K562 (cell line): ENCODE measurements at regions not wholly inside any gene's neighbourhood (a gene's known extent, or its start where the extent isn't known, plus 50 kb on each side); places are given as distances from the start of the nearest gene placed in this dataset.

Experiments
- ATAC-seq: fragments of 200-7000 bp; cut with Tn5 transposase; 3 replicates; pipeline ENCODE4 v1.9.1; 2020; ENCODE audit warnings: moderate library complexity
- BruUV-seq: library from RNA; stranded (reverse); fragments of 400-500 nt; replicated peaks from 2 replicates; lab custom pipeline; 2021; lab: Mats Ljungman, UMichigan
- CTCF ChIA-PET: fragments of 300-600 bp; formaldehyde crosslinking; extraction: SDS; loops from one replicate; lab custom pipeline; 2021; ENCODE audit warnings: low intra/inter-chr PET ratio; lab: Yijun Ruan, JAX
- POLR2A ChIA-PET: fragments of 300-600, 350-650 bp; sonication (Branson Sonifier 250); formaldehyde crosslinking; extraction: SDS; loops from one replicate; lab custom pipeline; 2021; ENCODE audit warnings: antibody characterized with exemption, inconsistent platforms; lab: Yijun Ruan, JAX
- DNase-seq, 4 experiments: peaks; one replicate each; pipeline versions ENCODE4 v3.0.0 to v3.0.0-alpha.2; 2011 to 2018; ENCODE audit warnings: low spot score in 3 of 4, mixed read lengths in 3 of 4; ENCODE audit errors: extremely low read depth in 1 of 4
- FAIRE-seq: peaks from 2 replicates; lab custom pipeline; 2011; peaks lifted over from hg19 to GRCh38; lab: Jason Lieb, UNC
- H2AFZ ChIP-seq: 2 replicates; pipeline ENCODE4 v1.6.0; 2011; ENCODE audit warnings: low read depth, low read length, control low read depth, inconsistent platforms
- H3K27ac ChIP-seq: fragments of 200-600 bp; 3 replicates; pipeline ENCODE4 v1.8.0; 2011; ENCODE audit warnings: low read depth, mild to moderate bottlenecking, control low read depth, inconsistent platforms, low read length, moderate library complexity, mixed read lengths; ENCODE audit errors: extremely low read depth
- H3K27me3 ChIP-seq, 2 experiments: fragments of 300-600 bp in 1 of 2; 2 replicates in 1 of 2; 3 replicates in 1 of 2; pipeline versions ENCODE4 v1.6.0 to v1.8.0; 2011; ENCODE audit warnings: inconsistent platforms in 2 of 2, low read length in 2 of 2, mild to moderate bottlenecking in 1 of 2, mixed read lengths in 1 of 2, moderate library complexity in 1 of 2; ENCODE audit not compliant: control insufficient read depth in 2 of 2, insufficient read depth in 2 of 2
- H3K36me3 ChIP-seq: fragments of 300-600 bp; 3 replicates; pipeline ENCODE4 v1.8.0; 2011; ENCODE audit warnings: mild to moderate bottlenecking, low read length, inconsistent platforms; ENCODE audit not compliant: control insufficient read depth, insufficient read depth
- H3K4me1 ChIP-seq, 2 experiments: fragments of 200-600 bp in 1 of 2; replicated peaks in 1 of 2; 2 replicates in 1 of 2; 3 replicates in 1 of 2; pipeline versions ENCODE4 v1.5.1 to v1.8.0; 2011; ENCODE audit warnings: inconsistent platforms in 2 of 2, low read length in 2 of 2, mild to moderate bottlenecking in 1 of 2, mixed read lengths in 1 of 2, moderate library complexity in 1 of 2; ENCODE audit not compliant: control insufficient read depth in 2 of 2, insufficient read depth in 2 of 2
- H3K4me2 ChIP-seq: 2 replicates; pipeline ENCODE4 v1.6.1; 2011; ENCODE audit warnings: low read length, control low read depth, inconsistent platforms, mixed read lengths; ENCODE audit not compliant: insufficient read depth
- H3K4me3 ChIP-seq: fragments of 200-600 bp; sonication (generic), shearing (Covaris generic); 2 replicates; pipeline ENCODE4 v1.5.1; 2016; ENCODE audit warnings: control low read depth, inconsistent platforms
- H3K79me2 ChIP-seq: fragments of 200-600 bp; 3 replicates; pipeline ENCODE4 v1.8.0; 2011; ENCODE audit warnings: low read length, inconsistent platforms; ENCODE audit not compliant: control insufficient read depth, insufficient read depth
- H3K9ac ChIP-seq, 2 experiments: 2 replicates each; pipeline versions ENCODE4 v1.6.0 to v1.6.1; 2011; ENCODE audit warnings: low read depth in 2 of 2, low read length in 2 of 2, control low read depth in 1 of 2, inconsistent platforms in 1 of 2, mild to moderate bottlenecking in 1 of 2, mixed read lengths in 1 of 2; ENCODE audit not compliant: insufficient read depth in 1 of 2
- H3K9me1 ChIP-seq: one replicate; pipeline ENCODE4 v1.6.0; 2011; ENCODE audit warnings: inconsistent platforms, mild to moderate bottlenecking, low read length, moderate library complexity; ENCODE audit not compliant: control insufficient read depth, insufficient read depth
- H3K9me3 ChIP-seq: replicated peaks from 2 replicates; pipeline ENCODE4 v1.5.1; 2011; ENCODE audit warnings: low read depth, low read length, inconsistent platforms; ENCODE audit not compliant: control insufficient read depth, insufficient read depth
- H4K20me1 ChIP-seq: replicated peaks from 2 replicates; pipeline ENCODE4 v1.6.1; 2011; ENCODE audit warnings: low read length, inconsistent platforms, mixed read lengths; ENCODE audit not compliant: control insufficient read depth, insufficient read depth
- CBX2 ChIP-seq: fragments of 200-600 bp; sonication (generic); IDR thresholded peaks from one replicate; pipeline ENCODE4 v1.6.1; 2012; ENCODE audit warnings: mild to moderate bottlenecking, low read length, inconsistent platforms; ENCODE audit not compliant: insufficient read depth, poor library complexity, severe bottlenecking
- FOSL1 ChIP-seq: fragments of 200-800 bp; sonication (Bioruptor generic); conservative IDR thresholded peaks from 2 replicates; pipeline ENCODE4 v1.6.1; 2016; ENCODE audit warnings: missing genetic modification characterization, missing compliant biosample characterization
- HDAC8 ChIP-seq: fragments of 450-650 bp; IDR thresholded peaks from 2 replicates; pipeline ENCODE4 v1.6.1; 2016; ENCODE audit warnings: mild to moderate bottlenecking, missing genetic modification characterization, moderate library complexity, missing compliant biosample characterization
- HOMEZ ChIP-seq: fragments of 250-450 bp; sonication (Bioruptor Pico); IDR thresholded peaks from 2 replicates; pipeline ENCODE4 v1.4.0; 2020; ENCODE audit warnings: mild to moderate bottlenecking, moderate library complexity
- NFXL1 ChIP-seq: fragments of 450-650 bp; formaldehyde crosslinking; IDR thresholded peaks from 2 replicates; pipeline ENCODE4 v1.4.0; 2021; ENCODE audit warnings: mild to moderate bottlenecking
- NR2C2 ChIP-seq, 2 experiments: fragments of 200-800 bp in 1 of 2; sonication (Bioruptor generic) in 1 of 2; sonication (generic) in 1 of 2; formaldehyde crosslinking in 1 of 2; IDR thresholded peaks; 2 replicates each; pipeline versions ENCODE4 v1.6.1 to v1.8.0; 2016 to 2022; ENCODE audit warnings: mild to moderate bottlenecking in 1 of 2, missing compliant biosample characterization in 1 of 2, missing genetic modification characterization in 1 of 2, missing genetic modification reagents in 1 of 2
- TGIF2 ChIP-seq: sonication (generic); formaldehyde crosslinking; IDR thresholded peaks from 2 replicates; pipeline ENCODE4 v1.8.1; 2022; ENCODE audit warnings: mild to moderate bottlenecking, missing genetic modification reagents, moderate library complexity
- XRCC4 ChIP-seq: IDR thresholded peaks from one replicate; pipeline ENCODE4 v1.6.1; 2011; ENCODE audit not compliant: insufficient read depth, insufficient read length; ENCODE audit errors: extremely low read depth
- ZBTB26 ChIP-seq: fragments of 450-650 bp; formaldehyde crosslinking; IDR thresholded peaks from 2 replicates; pipeline ENCODE4 v1.4.0; 2022; ENCODE audit warnings: missing genetic modification characterization
- ZC3H4 ChIP-seq: sonication (generic); formaldehyde crosslinking; IDR thresholded peaks from 2 replicates; pipeline ENCODE4 v1.9.0; 2021; ENCODE audit warnings: missing genetic modification reagents, borderline replicate concordance
- ZNF140 ChIP-seq: fragments of 250-450 bp; sonication (Bioruptor Pico); IDR thresholded peaks from 2 replicates; pipeline ENCODE4 v1.8.0; 2021; ENCODE audit warnings: moderate library complexity, mild to moderate bottlenecking, inconsistent platforms
- ZNF584 ChIP-seq: fragments of 200-800 bp; sonication (Bioruptor generic); IDR thresholded peaks from 2 replicates; pipeline ENCODE4 v1.6.1; 2016; ENCODE audit warnings: low read depth, mild to moderate bottlenecking, missing genetic modification characterization, missing compliant biosample characterization
- ZNF586 ChIP-seq: fragments of 450-650 bp; formaldehyde crosslinking; conservative IDR thresholded peaks from 2 replicates; pipeline ENCODE4 v1.4.0; 2020; ENCODE audit warnings: mild to moderate bottlenecking, moderate library complexity
- WGBS: fragments of 100-300 bp; shearing (Covaris generic); methylation state at CpG from one replicate; pipeline ENCODE4 v1.1.6; 2016; ENCODE audit warnings: low coverage, mixed read lengths; ENCODE audit not compliant: insufficient coverage; ENCODE audit errors: missing lambda C conversion rate; 5-methylcytosine and 5-hydroxymethylcytosine counted together
- in situ Hi-C: fragments of 300-500 bp; cut with MboI; formaldehyde crosslinking; loops from 4 replicates; pipeline ENCODE4 v1.15.0; 2018; ENCODE audit warnings: inconsistent platforms, mixed read lengths
- intact Hi-C: fragments of 100-400 bp; cut with micrococcal nuclease; formaldehyde crosslinking; loops from 2 replicates; pipeline ENCODE4 v1.14.2; 2022
- TF ChIP-seq, protein P1 (sequence below): fragments of 250-450 bp; sonication (Bioruptor Pico); IDR thresholded peaks from 2 replicates; pipeline ENCODE4 v1.4.0; 2020; ENCODE audit warnings: mild to moderate bottlenecking, moderate library complexity
- TF ChIP-seq, protein P2 (sequence below): fragments of 450-650 bp; IDR thresholded peaks from 2 replicates; pipeline ENCODE4 v1.6.1; 2014; ENCODE audit warnings: low read depth, mild to moderate bottlenecking, moderate library complexity, borderline replicate concordance

DNA sequence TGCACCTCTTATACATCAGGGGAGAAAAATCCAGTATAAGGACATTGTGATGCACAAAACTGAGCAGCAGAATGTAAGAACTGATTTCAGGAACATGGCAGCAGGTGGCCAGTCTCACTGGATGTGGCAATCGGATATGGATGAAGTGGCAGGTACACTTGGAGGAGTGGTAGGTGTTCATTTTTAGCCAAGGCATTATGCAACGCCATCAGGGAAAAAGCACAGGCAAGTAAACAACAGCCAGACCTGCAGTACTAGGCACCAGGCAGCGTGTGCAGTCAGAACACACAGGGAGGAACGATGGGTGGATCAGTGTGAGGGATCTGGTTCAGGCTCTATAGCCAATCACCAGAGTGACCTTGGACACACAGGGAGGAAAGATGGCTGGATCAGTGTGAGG lies 77.4 kb upstream of the GCFC2 start:
- no peak overlapping the region for H3K4me2 ChIP-seq
- no peaks in the 10 kb centered on the region for H3K36me3 ChIP-seq
- H3K79me2 ChIP-seq = no peaks in the 10 kb centered on the region
- no TSS peak for BruUV-seq
- H3K4me3 ChIP-seq = no peak overlapping the region
- in situ Hi-C loops = loop anchor here (25.0 kb wide), 1 partner anchor 799 kb away; no protein-coding TSS in a partner anchor
- CTCF ChIA-PET = interaction anchor here (1.0 to 1.7 kb wide), 2 partner anchors 810 to 812 kb away, joined by 3 to 5 read pairs; no protein-coding TSS in a partner anchor
- H3K9me1 ChIP-seq = no peaks in the 10 kb centered on the region
- intact Hi-C loops = loop anchor here (2.0 kb wide), 1 partner anchor 811 kb away; no protein-coding TSS in a partner anchor
- H3K4me1 ChIP-seq = no peaks in the 10 kb centered on the region
- ATAC-seq = no peak
- no peak overlapping the region for H3K27ac ChIP-seq
- no peaks in the 10 kb centered on the region for H3K27me3 ChIP-seq
- no peaks in the 10 kb centered on the region for H4K20me1 ChIP-seq
- 0% methylated on average over 4 of the region's 4 CpGs for WGBS
- DNase-seq = no peak
- no peak for FAIRE-seq
- no peak overlapping the region for H3K9ac ChIP-seq
- no peaks in the 10 kb centered on the region for H3K9me3 ChIP-seq
- H2AFZ ChIP-seq = no peak overlapping the region
- POLR2A ChIA-PET = no interaction called here
- TF ChIP-seq HOMEZ (CRISPR knock-in tag) = no peak
- TF ChIP-seq CBX2 = no peak
- TF ChIP-seq, protein P1, sequence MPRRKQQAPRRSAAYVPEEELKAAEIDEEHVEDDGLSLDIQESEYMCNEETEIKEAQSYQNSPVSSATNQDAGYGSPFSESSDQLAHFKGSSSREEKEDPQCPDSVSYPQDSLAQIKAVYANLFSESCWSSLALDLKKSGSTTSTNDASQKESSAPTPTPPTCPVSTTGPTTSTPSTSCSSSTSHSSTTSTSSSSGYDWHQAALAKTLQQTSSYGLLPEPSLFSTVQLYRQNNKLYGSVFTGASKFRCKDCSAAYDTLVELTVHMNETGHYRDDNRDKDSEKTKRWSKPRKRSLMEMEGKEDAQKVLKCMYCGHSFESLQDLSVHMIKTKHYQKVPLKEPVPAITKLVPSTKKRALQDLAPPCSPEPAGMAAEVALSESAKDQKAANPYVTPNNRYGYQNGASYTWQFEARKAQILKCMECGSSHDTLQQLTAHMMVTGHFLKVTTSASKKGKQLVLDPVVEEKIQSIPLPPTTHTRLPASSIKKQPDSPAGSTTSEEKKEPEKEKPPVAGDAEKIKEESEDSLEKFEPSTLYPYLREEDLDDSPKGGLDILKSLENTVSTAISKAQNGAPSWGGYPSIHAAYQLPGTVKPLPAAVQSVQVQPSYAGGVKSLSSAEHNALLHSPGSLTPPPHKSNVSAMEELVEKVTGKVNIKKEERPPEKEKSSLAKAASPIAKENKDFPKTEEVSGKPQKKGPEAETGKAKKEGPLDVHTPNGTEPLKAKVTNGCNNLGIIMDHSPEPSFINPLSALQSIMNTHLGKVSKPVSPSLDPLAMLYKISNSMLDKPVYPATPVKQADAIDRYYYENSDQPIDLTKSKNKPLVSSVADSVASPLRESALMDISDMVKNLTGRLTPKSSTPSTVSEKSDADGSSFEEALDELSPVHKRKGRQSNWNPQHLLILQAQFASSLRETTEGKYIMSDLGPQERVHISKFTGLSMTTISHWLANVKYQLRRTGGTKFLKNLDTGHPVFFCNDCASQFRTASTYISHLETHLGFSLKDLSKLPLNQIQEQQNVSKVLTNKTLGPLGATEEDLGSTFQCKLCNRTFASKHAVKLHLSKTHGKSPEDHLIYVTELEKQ (CRISPR knock-in tag) = no peak
- no peak for TF ChIP-seq ZC3H4
- TF ChIP-seq NFXL1 (CRISPR knock-in tag) = no peak
- TF ChIP-seq NR2C2 (CRISPR knock-in tag; IDR thresholded peaks at IDR 0.05) = no peak
- TF ChIP-seq NR2C2 (tag; IDR thresholded peaks at IDR 0.05) = no peak
- TF ChIP-seq FOSL1 (tag) = no peak
- no peak for TF ChIP-seq ZNF586 (CRISPR knock-in tag)
- no peak for TF ChIP-seq XRCC4
- no peak for TF ChIP-seq TGIF2 (CRISPR knock-in tag)
- TF ChIP-seq, protein P2, sequence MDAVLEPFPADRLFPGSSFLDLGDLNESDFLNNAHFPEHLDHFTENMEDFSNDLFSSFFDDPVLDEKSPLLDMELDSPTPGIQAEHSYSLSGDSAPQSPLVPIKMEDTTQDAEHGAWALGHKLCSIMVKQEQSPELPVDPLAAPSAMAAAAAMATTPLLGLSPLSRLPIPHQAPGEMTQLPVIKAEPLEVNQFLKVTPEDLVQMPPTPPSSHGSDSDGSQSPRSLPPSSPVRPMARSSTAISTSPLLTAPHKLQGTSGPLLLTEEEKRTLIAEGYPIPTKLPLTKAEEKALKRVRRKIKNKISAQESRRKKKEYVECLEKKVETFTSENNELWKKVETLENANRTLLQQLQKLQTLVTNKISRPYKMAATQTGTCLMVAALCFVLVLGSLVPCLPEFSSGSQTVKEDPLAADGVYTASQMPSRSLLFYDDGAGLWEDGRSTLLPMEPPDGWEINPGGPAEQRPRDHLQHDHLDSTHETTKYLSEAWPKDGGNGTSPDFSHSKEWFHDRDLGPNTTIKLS = no peak
- TF ChIP-seq ZBTB26 (CRISPR knock-in tag) = no peak
- no peak for TF ChIP-seq HDAC8 (tag)
- TF ChIP-seq ZNF584 (CRISPR knock-in tag) = no peak
- no peak for TF ChIP-seq ZNF140 (CRISPR knock-in tag)
